ENCODE measurements at regions not wholly inside any gene's neighbourhood (a gene's known extent, or its start where the extent isn't known, plus 50 kb on each side); places are given as distances from the start of the nearest gene placed in this dataset.

DNA sequence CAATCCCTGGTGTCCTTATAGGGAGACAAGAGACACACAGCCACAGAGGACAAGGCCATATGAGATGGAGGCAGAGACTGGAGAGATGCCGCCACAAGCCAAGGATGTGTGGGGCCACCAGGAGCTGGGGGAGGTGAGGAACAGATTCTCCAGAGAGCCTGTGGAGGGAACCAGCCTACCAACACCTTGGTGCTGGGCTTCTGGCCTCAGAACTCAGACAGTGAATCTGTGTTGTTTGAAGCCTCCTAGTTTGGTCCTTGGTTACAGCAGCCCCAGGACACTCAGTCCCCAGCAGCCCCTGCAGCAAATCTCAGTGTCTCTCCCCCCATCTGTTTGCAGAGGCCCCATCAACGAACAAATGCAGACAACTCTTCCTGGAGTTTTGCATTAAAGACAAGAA lies 73.2 kb upstream of the BHLHE23 start:
- H3K27me3 ChIP-seq (ENCODE audit: control insufficient read depth in 1 of 2, insufficient read depth in 2 of 2, low read length in 2 of 2), result peaks cover 29 to 31% of the 10 kb centered on the region in 2 experiments
- H3K4me1 Mint-ChIP-seq (ENCODE audit: low read depth), result no peaks in the 10 kb centered on the region
- peaks cover 25% of the 10 kb centered on the region for H3K9me3 Mint-ChIP-seq
- no peak for ATAC-seq (ENCODE audit: poor library complexity)
- H3K4me3 Mint-ChIP-seq, result no peak overlapping the region
- peaks cover 8% of the 10 kb centered on the region for H3K36me3 Mint-ChIP-seq (ENCODE audit: low read depth)
- no peak overlapping the region for H3K4me3 ChIP-seq (ENCODE audit: low read length)
- CTCF ChIA-PET, result no interaction called here
- peaks cover 52% of the 10 kb centered on the region for H3K27me3 Mint-ChIP-seq
- H3K9me3 ChIP-seq (ENCODE audit: control insufficient read depth in 1 of 2, insufficient read depth in 1 of 2, low read length in 2 of 2), result peaks cover 36 to 60% of the 10 kb centered on the region in 2 experiments
- H3K27ac Mint-ChIP-seq, result no peak overlapping the region
- H3K36me3 ChIP-seq (ENCODE audit: insufficient read depth, low read length), result no peaks in the 10 kb centered on the region
- TF ChIP-seq, protein P1, sequence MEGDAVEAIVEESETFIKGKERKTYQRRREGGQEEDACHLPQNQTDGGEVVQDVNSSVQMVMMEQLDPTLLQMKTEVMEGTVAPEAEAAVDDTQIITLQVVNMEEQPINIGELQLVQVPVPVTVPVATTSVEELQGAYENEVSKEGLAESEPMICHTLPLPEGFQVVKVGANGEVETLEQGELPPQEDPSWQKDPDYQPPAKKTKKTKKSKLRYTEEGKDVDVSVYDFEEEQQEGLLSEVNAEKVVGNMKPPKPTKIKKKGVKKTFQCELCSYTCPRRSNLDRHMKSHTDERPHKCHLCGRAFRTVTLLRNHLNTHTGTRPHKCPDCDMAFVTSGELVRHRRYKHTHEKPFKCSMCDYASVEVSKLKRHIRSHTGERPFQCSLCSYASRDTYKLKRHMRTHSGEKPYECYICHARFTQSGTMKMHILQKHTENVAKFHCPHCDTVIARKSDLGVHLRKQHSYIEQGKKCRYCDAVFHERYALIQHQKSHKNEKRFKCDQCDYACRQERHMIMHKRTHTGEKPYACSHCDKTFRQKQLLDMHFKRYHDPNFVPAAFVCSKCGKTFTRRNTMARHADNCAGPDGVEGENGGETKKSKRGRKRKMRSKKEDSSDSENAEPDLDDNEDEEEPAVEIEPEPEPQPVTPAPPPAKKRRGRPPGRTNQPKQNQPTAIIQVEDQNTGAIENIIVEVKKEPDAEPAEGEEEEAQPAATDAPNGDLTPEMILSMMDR (IDR thresholded peaks at IDR 0.05), result no peak
- H3K4me1 ChIP-seq (ENCODE audit: insufficient read depth, low read length), result no peaks in the 10 kb centered on the region
- POLR2A ChIA-PET, result no interaction called here
- H3K27ac ChIP-seq (ENCODE audit: low read depth in 1 of 2, low read length in 2 of 2), result no peak overlapping the region
- intact Hi-C loops (cut with DNase I, micrococcal nuclease), result no loop called here
- DNase-seq, result no peak

DNA sequence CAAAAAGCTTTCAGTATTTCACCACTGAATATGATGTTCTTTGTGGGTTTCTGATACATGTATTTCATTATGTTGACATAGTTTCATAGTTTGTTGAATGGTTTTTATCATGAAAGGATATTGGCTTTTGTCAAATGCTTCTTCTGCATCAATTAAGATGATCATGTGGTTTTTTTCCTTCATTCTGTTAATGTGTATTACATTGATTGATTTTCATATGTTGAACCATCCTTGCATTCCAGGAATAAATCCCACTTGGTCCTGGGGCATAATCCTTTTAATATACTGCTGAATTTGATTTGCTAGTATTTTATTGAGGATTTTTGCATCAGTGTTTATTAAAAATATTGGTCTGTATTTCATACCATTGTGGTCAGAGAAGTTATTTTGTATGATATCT lies 70.9 kb upstream of the BHLHE23 start:
- no peak overlapping the region for H3K27ac Mint-ChIP-seq
- H3K4me3 ChIP-seq (ENCODE audit: low read length), result no peak overlapping the region
- peaks cover 63% of the 10 kb centered on the region for H3K27me3 Mint-ChIP-seq
- ChIA-PET POLR2A (no interaction called here), CTCF (no interaction called here)
- no peaks in the 10 kb centered on the region for H3K4me1 ChIP-seq (ENCODE audit: insufficient read depth, low read length)
- H3K27me3 ChIP-seq (ENCODE audit: control insufficient read depth in 1 of 2, insufficient read depth in 2 of 2, low read length in 2 of 2), result peaks cover 23 to 39% of the 10 kb centered on the region in 2 experiments
- H3K9me3 ChIP-seq (ENCODE audit: control insufficient read depth in 1 of 2, insufficient read depth in 1 of 2, low read length in 2 of 2), result peaks cover 36 to 51% of the 10 kb centered on the region in 2 experiments
- H3K27ac ChIP-seq (ENCODE audit: low read depth in 1 of 2, low read length in 2 of 2), result no peak overlapping the region
- H3K9me3 Mint-ChIP-seq, result peaks cover 26% of the 10 kb centered on the region
- H3K36me3 ChIP-seq (ENCODE audit: insufficient read depth, low read length), result no peaks in the 10 kb centered on the region
- no peak for DNase-seq
- H3K4me1 Mint-ChIP-seq (ENCODE audit: low read depth), result no peaks in the 10 kb centered on the region
- no peak overlapping the region for H3K4me3 Mint-ChIP-seq
- intact Hi-C loops (cut with DNase I, micrococcal nuclease), result no loop called here
- peaks cover 8% of the 10 kb centered on the region for H3K36me3 Mint-ChIP-seq (ENCODE audit: low read depth)
- no peak for ATAC-seq (ENCODE audit: poor library complexity)
- TF ChIP-seq, protein P1 (IDR thresholded peaks at IDR 0.05), result no peak

DNA sequence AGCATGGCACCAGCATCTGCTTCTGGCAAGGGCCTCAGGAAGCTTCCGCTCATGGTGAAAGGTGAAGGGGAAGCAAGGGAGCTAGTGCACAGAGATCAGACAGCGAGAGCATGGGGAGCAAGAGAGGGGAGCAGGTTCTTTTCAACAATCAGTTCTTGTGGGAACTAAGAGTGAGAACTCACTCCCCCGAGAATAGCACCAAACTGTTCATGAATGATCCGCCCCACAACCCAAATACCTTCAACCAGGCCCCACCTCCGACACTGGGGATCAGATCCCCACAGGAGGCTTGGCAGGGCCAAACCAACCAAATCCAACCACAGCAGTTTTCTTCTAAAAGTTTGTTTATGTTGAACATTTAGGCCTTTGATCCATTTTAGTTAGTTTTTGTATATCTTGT lies 69.7 kb upstream of the BHLHE23 start:
- Mint-ChIP-seq H3K4me3 (no peak overlapping the region), H3K27me3 (peaks cover 58% of the 10 kb centered on the region), H3K27ac (no peak overlapping the region), H3K4me1 (ENCODE audit: low read depth) (no peaks in the 10 kb centered on the region), H3K36me3 (ENCODE audit: low read depth) (peaks cover 8% of the 10 kb centered on the region), H3K9me3 (peaks cover 26% of the 10 kb centered on the region)
- H3K27ac ChIP-seq (ENCODE audit: low read depth in 1 of 2, low read length in 2 of 2), result no peak overlapping the region
- DNase-seq (no peak), ATAC-seq (ENCODE audit: poor library complexity) (no peak)
- intact Hi-C loops (cut with DNase I, micrococcal nuclease), result no loop called here
- H3K27me3 ChIP-seq (ENCODE audit: control insufficient read depth in 1 of 2, insufficient read depth in 2 of 2, low read length in 2 of 2), result peaks cover 27 to 39% of the 10 kb centered on the region in 2 experiments
- TF ChIP-seq, protein P1 (IDR thresholded peaks at IDR 0.05), result no peak
- peaks cover 36 to 41% of the 10 kb centered on the region in 2 experiments for H3K9me3 ChIP-seq (ENCODE audit: control insufficient read depth in 1 of 2, insufficient read depth in 1 of 2, low read length in 2 of 2)
- ChIA-PET CTCF (no interaction called here), POLR2A (no interaction called here)
- H3K4me3 ChIP-seq (ENCODE audit: low read length), result no peak overlapping the region
- H3K36me3 ChIP-seq (ENCODE audit: insufficient read depth, low read length), result no peaks in the 10 kb centered on the region
- H3K4me1 ChIP-seq (ENCODE audit: insufficient read depth, low read length), result peaks cover 4% of the 10 kb centered on the region

All from CD4-positive, alpha-beta T cell (primary cell).